Central memory CD8-positive, alpha-beta T cell (primary cell): ENCODE measurements at regions not wholly inside any gene's neighbourhood (a gene's known extent, or its start where the extent isn't known, plus 50 kb on each side); places are given as distances from the start of the nearest gene placed in this dataset.
A peak's percentile ranks its signal among the peaks of the same experiment; 100 is the strongest.

Source experiments
- ATAC-seq: fragments of 150-1000 bp; cut with Tn5 transposase; replicated peaks from 2 replicates; pipeline ENCODE4 v1.10.0; 2022; ENCODE audit warnings: mild to moderate bottlenecking, moderate FRiP score, moderate number of reproducible peaks; ENCODE audit not compliant: poor library complexity, severe bottlenecking; ENCODE audit errors: extremely low read depth
- DNase-seq, 2 donors: peaks; one replicate each; pipeline ENCODE4 v3.0.0; 2021; ENCODE audit warnings: low spot score in 2 of 2
- H3K27ac Mint-ChIP-seq: one replicate; pipeline ENCODE4 v1.8.0; 2022; ENCODE audit warnings: low read depth, mild to moderate bottlenecking, moderate library complexity, mixed read lengths
- H3K27me3 Mint-ChIP-seq: one replicate; pipeline ENCODE4 v1.8.0; 2022; ENCODE audit warnings: mixed read lengths
- H3K36me3 Mint-ChIP-seq: one replicate; pipeline ENCODE4 v1.8.0; 2022; ENCODE audit warnings: mild to moderate bottlenecking, moderate library complexity, mixed read lengths; ENCODE audit not compliant: insufficient read depth
- H3K4me1 Mint-ChIP-seq: one replicate; pipeline ENCODE4 v1.8.0; 2022; ENCODE audit warnings: mixed read lengths
- H3K4me3 Mint-ChIP-seq: one replicate; pipeline ENCODE4 v1.8.0; 2022; ENCODE audit warnings: mild to moderate bottlenecking, moderate library complexity, mixed read lengths
- H3K9me3 Mint-ChIP-seq: one replicate; pipeline ENCODE4 v1.8.0; 2022; ENCODE audit warnings: mixed read lengths

GRCh38 chr5:110075656-110076055 is 385.9 kb downstream of the MAN2A1 start:
- Mint-ChIP-seq H3K9me3 (peaks cover 11% of the 10 kb centered on the region), H3K4me3 (no peak overlapping the region)

DNA sequence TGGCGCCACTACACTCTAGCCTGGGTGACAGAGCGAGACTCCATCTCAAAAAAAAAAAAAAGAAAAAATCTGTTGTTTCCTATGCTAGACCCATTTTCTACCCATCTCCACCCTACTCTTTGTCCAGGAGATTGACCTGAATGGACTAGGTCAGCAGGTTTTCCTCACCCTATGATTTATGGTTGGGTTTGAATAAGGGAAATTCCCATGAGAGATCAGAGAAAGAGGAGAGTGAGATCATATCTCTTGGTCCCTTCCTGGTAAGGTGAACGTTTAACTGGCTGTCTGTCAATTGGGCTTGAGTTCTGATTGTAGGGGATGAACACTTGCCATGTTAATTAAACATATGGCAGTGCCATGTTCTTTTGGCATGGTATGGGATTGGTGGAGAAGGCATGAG is 387.4 kb downstream of the MAN2A1 start:
- Mint-ChIP-seq H3K4me3 (no peak overlapping the region), H3K36me3 (no peaks in the 10 kb centered on the region), H3K27ac (no peak overlapping the region), H3K27me3 (peaks cover 49% of the 10 kb centered on the region), H3K9me3 (peaks cover 10% of the 10 kb centered on the region), H3K4me1 (no peaks in the 10 kb centered on the region)
- DNase-seq (no peak), ATAC-seq (no peak)

More at GRCh38 chr5:110075656-110076055, 385.9 kb downstream of the MAN2A1 start:
- no peak overlapping the region for H3K27ac Mint-ChIP-seq
- H3K36me3 Mint-ChIP-seq = no peaks in the 10 kb centered on the region
- DNase-seq (no peak), ATAC-seq (no peak)
- peaks cover 49% of the 10 kb centered on the region for H3K27me3 Mint-ChIP-seq
- H3K4me1 Mint-ChIP-seq = no peaks in the 10 kb centered on the region

GRCh38 chr5:110082194-110082593 is 392.5 kb downstream of the MAN2A1 start:
- H3K27me3 Mint-ChIP-seq = peaks cover 5% of the 10 kb centered on the region
- H3K27ac Mint-ChIP-seq = no peak overlapping the region
- DNase-seq (no peak), ATAC-seq (no peak)
- H3K36me3 Mint-ChIP-seq = no peaks in the 10 kb centered on the region
- H3K4me1 Mint-ChIP-seq = no peaks in the 10 kb centered on the region
- H3K9me3 Mint-ChIP-seq = no peaks in the 10 kb centered on the region
- no peak overlapping the region for H3K4me3 Mint-ChIP-seq

DNA sequence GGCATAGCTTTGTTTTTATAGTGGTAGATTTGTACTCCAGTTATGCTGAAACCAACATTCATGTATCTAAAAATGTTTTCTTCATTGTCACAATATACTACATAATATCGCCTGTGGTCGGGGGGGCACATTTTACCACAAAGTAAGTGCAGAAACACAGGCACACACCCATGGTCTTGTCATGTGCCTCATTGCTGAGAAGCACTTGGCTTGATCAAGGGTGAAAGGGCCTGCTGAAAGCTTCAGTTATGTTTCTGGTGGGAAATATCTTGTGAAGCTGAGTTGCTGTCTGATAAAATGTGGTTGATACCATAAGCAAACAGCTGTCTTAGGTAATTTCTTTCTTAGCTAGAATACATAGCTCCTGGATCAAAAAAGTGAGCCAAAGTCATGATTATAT is 393.1 kb downstream of the MAN2A1 start:
- no peaks in the 10 kb centered on the region for H3K4me1 Mint-ChIP-seq
- no peak overlapping the region for H3K4me3 Mint-ChIP-seq
- no peaks in the 10 kb centered on the region for H3K9me3 Mint-ChIP-seq
- H3K36me3 Mint-ChIP-seq = no peaks in the 10 kb centered on the region
- H3K27me3 Mint-ChIP-seq = no peaks in the 10 kb centered on the region
- DNase-seq (no peak), ATAC-seq (no peak)
- H3K27ac Mint-ChIP-seq = no peak overlapping the region

- no peak for ATAC-seq
- Mint-ChIP-seq H3K4me3 (no peak overlapping the region), H3K4me1 (no peaks in the 10 kb centered on the region), H3K27me3 (no peaks in the 10 kb centered on the region), H3K9me3 (no peaks in the 10 kb centered on the region), H3K27ac (no peak overlapping the region), H3K36me3 (no peaks in the 10 kb centered on the region)
- no peak for DNase-seq
Measured at GRCh38 chr5:110085826-110086225, 396.1 kb downstream of the MAN2A1 start.

DNA sequence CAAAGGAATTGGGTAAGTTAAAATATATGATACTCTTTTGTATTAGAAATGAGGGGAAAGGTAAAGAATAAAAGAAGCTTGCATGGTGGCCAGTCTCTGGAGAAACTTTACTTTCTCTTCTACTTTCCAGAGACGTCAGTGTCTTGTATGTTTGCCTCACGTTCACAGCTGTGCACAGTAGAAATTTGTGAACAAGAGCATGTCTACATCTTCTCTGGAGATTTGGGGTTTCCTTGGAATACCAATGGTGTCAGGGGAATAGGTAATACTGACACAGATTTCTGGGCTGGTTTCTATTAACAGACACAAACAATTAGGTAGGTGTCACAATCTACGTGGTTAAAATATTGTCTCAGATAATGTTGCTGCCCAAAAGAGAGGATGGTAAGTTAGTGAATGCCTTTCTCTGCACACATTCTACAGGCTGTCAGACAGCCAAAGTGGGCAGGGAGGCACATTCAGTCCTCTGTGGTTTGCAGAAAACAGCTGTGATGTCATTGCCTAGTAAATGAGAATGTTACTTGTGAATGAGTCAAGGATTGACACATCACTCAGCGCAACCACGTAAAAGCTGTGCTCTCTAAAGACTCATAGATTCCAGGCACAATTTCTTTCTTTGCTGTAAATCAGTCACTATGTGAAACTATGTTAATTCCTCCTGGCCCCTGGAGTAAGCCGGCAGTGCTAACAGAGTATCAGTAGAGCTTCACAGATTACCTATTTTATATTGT is 397.1 kb downstream of the MAN2A1 start:
- peak; percentile 90 for ATAC-seq
- Mint-ChIP-seq H3K4me3 (no peak overlapping the region), H3K36me3 (no peaks in the 10 kb centered on the region), H3K4me1 (no peaks in the 10 kb centered on the region), H3K27me3 (no peaks in the 10 kb centered on the region), H3K27ac (no peak overlapping the region), H3K9me3 (no peaks in the 10 kb centered on the region)
- DNase-seq = no peak

DNA sequence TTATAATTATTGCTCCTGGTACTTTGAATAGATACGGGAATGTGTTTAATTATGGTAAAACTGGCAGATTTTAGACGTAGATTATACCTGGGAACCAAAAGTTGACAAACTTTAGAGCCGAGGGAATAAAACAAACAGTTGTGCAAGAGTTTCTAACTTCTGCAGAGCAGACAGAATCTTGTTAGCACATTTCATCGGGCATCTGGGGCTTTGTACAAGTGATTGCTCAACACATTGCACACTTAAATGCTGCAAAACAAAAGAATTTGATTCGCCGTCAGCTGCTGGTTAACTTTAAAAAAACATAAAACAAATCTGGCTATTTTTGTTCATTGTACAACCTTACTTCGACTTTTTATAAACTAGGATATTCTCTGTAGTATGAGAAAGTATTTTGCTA is 398.1 kb downstream of the MAN2A1 start:
- H3K27me3 Mint-ChIP-seq = no peaks in the 10 kb centered on the region
- ATAC-seq (no peak), DNase-seq (no peak)
- H3K4me1 Mint-ChIP-seq = no peaks in the 10 kb centered on the region
- no peak overlapping the region for H3K4me3 Mint-ChIP-seq
- H3K27ac Mint-ChIP-seq = no peak overlapping the region
- no peaks in the 10 kb centered on the region for H3K9me3 Mint-ChIP-seq
- no peaks in the 10 kb centered on the region for H3K36me3 Mint-ChIP-seq

DNA sequence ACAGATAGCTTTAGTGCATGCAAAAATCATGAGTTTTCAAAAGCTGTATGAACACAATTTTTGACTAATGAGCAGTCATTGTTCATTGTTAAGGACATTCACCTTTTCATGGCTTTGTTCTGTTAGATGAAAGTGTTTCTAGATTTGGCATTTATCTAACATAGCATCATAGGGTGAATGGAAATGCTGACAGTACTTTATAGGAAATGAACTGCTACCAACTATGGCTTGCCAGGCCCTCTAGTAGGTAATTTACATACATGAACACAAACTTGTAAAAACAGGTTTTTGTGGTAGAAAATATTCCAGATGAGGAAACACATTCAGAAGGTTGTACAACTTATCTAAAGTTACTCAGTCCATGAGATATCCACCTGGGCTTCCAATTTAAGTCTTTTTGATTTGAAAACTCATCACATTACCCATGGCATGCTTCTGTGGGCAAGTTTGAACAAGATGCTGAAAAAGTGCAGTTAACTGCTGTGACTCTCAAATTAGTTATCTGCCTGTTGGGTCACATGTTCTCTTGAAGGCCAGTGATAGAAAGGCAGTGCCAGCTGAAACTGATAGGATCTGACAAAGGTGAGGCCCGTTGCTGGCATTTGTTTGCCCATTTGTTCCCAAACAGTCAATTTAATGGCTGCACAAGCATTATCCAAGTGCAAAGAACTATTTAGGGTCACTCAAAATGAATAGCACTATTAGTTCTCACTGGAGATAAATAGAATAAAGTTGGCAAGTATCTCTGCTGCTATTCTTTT is 399.1 kb downstream of the MAN2A1 start:
- Mint-ChIP-seq H3K4me1 (no peaks in the 10 kb centered on the region), H3K27ac (no peak overlapping the region), H3K9me3 (no peaks in the 10 kb centered on the region), H3K4me3 (no peak overlapping the region), H3K27me3 (no peaks in the 10 kb centered on the region), H3K36me3 (no peaks in the 10 kb centered on the region)
- DNase-seq (no peak), ATAC-seq (no peak)

- no peaks in the 10 kb centered on the region for H3K9me3 Mint-ChIP-seq
- H3K27me3 Mint-ChIP-seq = no peaks in the 10 kb centered on the region
- no peaks in the 10 kb centered on the region for H3K4me1 Mint-ChIP-seq
- no peak overlapping the region for H3K27ac Mint-ChIP-seq
- ATAC-seq (no peak), DNase-seq (no peak)
- no peaks in the 10 kb centered on the region for H3K36me3 Mint-ChIP-seq
- H3K4me3 Mint-ChIP-seq = no peak overlapping the region
Measured at GRCh38 chr5:110092955-110093785, 403.4 kb downstream of the MAN2A1 start.

DNA sequence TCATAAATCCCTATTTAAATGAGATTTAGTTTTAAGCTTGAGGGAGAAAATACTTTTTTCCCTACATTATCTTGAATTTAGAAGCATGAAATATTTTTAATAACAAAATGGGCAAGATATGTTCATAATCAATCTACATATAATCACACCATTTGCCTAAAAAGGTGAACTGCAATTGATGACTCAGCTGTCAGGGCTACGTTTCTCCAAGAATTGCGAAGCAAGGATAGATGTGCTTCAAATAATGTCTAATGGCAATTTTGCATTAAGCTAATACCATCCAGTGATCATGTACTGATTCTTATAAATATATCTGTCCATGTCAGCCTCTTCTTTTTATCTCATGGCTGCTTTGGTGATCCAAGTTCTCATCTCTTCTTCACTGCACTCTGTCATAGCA is 404.4 kb downstream of the MAN2A1 start:
- DNase-seq (no peak), ATAC-seq (no peak)
- Mint-ChIP-seq H3K36me3 (no peaks in the 10 kb centered on the region), H3K27me3 (no peaks in the 10 kb centered on the region), H3K4me1 (no peaks in the 10 kb centered on the region), H3K27ac (no peak overlapping the region), H3K9me3 (no peaks in the 10 kb centered on the region), H3K4me3 (no peak overlapping the region)

DNA sequence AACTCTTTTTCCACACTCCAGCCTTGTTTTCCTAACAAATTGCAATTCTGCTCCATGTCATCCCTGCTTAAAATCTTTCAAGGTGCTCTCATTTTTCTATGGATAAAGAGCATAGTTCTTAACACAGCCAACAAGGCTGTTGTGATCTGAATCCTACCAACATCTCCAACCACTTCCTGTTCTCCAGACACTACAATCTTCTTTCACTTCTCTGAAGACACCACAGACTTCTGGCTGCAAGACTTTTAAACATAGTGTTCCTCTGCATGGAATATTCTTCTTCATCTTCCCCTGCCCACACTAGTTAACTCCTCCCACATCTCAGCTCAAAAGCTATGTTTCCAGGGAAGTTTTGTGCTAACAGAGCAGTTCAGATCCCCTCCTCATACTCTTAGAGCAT is 404.8 kb downstream of the MAN2A1 start:
- Mint-ChIP-seq H3K36me3 (no peaks in the 10 kb centered on the region), H3K27me3 (no peaks in the 10 kb centered on the region), H3K4me3 (no peak overlapping the region), H3K27ac (no peak overlapping the region), H3K9me3 (no peaks in the 10 kb centered on the region), H3K4me1 (no peaks in the 10 kb centered on the region)
- DNase-seq (no peak), ATAC-seq (peak; percentile 52)

GRCh38 chr5:110096419-110096818 is 406.7 kb downstream of the MAN2A1 start:
- Mint-ChIP-seq H3K4me3 (no peak overlapping the region), H3K9me3 (no peaks in the 10 kb centered on the region), H3K4me1 (no peaks in the 10 kb centered on the region), H3K27ac (no peak overlapping the region), H3K27me3 (no peaks in the 10 kb centered on the region), H3K36me3 (no peaks in the 10 kb centered on the region)
- no peak for DNase-seq
- ATAC-seq = no peak
